Endothelial cell of umbilical vein (primary cell): ENCODE measurements at regions not wholly inside any gene's neighbourhood (a gene's known extent, or its start where the extent isn't known, plus 50 kb on each side); places are given as distances from the start of the nearest gene placed in this dataset.

Experiments
- BruUV-seq: library from RNA; stranded (reverse); fragments of 400-500 nt; replicated peaks from 2 replicates; lab custom pipeline; 2021; lab: Mats Ljungman, UMichigan
- CTCF ChIA-PET: fragments of 300-600, 350-600 bp; sonication (Branson Sonifier 250); formaldehyde crosslinking; loops from one replicate; lab custom pipeline; 2021; ENCODE audit warnings: antibody characterized with exemption, inconsistent platforms; lab: Charles Lee
- POLR2A ChIA-PET: fragments of 300-600, 350-600 bp; sonication (Branson Sonifier 250); formaldehyde crosslinking; loops from one replicate; lab custom pipeline; 2021; ENCODE audit warnings: antibody characterized with exemption, inconsistent platforms; lab: Charles Lee
- DNase-seq: peaks from one replicate; pipeline ENCODE4 v3.0.0-alpha.2; 2011; ENCODE audit warnings: low read depth, low spot score
- FAIRE-seq: peaks from 2 replicates; lab custom pipeline; 2011; peaks lifted over from hg19 to GRCh38; lab: Jason Lieb, UNC
- H2AFZ ChIP-seq: 2 replicates; pipeline ENCODE4 v1.6.0; 2012; ENCODE audit warnings: low read depth, low read length, control low read depth, inconsistent platforms
- H3K27ac ChIP-seq: 2 replicates; pipeline ENCODE4 v1.5.1; 2011; ENCODE audit warnings: low read depth, mild to moderate bottlenecking, control low read depth, low read length, moderate library complexity; ENCODE audit not compliant: insufficient read depth
- H3K27me3 ChIP-seq, 2 experiments: 2 replicates each; pipeline versions ENCODE4 v1.6.0 to v1.6.1; 2011; ENCODE audit warnings: low read length in 2 of 2, mixed read lengths in 1 of 2; ENCODE audit not compliant: control insufficient read depth in 2 of 2, insufficient read depth in 2 of 2
- H3K36me3 ChIP-seq, 2 experiments: 2 replicates in 1 of 2; 3 replicates in 1 of 2; pipeline ENCODE4 v1.5.1; 2011; ENCODE audit warnings: low read length in 2 of 2, mild to moderate bottlenecking in 1 of 2, moderate library complexity in 1 of 2; ENCODE audit not compliant: control insufficient read depth in 2 of 2, insufficient read depth in 2 of 2; ENCODE audit errors: extremely low read depth in 1 of 2
- H3K4me1 ChIP-seq: 3 replicates; pipeline ENCODE4 v1.5.1; 2011; ENCODE audit warnings: mild to moderate bottlenecking, low read length; ENCODE audit not compliant: control insufficient read depth, insufficient read depth; ENCODE audit errors: extremely low read depth
- H3K4me2 ChIP-seq: 2 replicates; pipeline ENCODE4 v1.6.1; 2011; ENCODE audit warnings: low read length, control low read depth, mixed read lengths; ENCODE audit not compliant: insufficient read depth
- H3K4me3 ChIP-seq, 3 experiments: fragments of 200-600 bp in 1 of 3; sonication (generic), shearing (Covaris generic) in 1 of 3; replicated peaks in 1 of 3; 2 replicates each; pipeline ENCODE4 v1.5.1; 2011 to 2016; ENCODE audit warnings: control low read depth in 3 of 3, low read length in 3 of 3, mild to moderate bottlenecking in 2 of 3, inconsistent platforms in 1 of 3, low read depth in 1 of 3, moderate library complexity in 1 of 3; ENCODE audit not compliant: insufficient read depth in 1 of 3
- H3K79me2 ChIP-seq: 2 replicates; pipeline ENCODE4 v1.6.0; 2012; ENCODE audit warnings: low read length, inconsistent platforms; ENCODE audit not compliant: control insufficient read depth, insufficient read depth
- H3K9ac ChIP-seq: replicated peaks from 2 replicates; pipeline ENCODE3; 2011; ENCODE audit warnings: low read length, control low read depth; ENCODE audit not compliant: insufficient read depth; ENCODE audit errors: extremely low read depth
- H3K9me1 ChIP-seq: replicated peaks from 3 replicates; pipeline ENCODE4 v1.6.0; 2011; ENCODE audit warnings: mild to moderate bottlenecking, low read length; ENCODE audit not compliant: control insufficient read depth, insufficient read depth; ENCODE audit errors: extremely low read depth
- H3K9me3 ChIP-seq: replicated peaks from 2 replicates; pipeline ENCODE4 v1.5.1; 2012; ENCODE audit warnings: low read length, inconsistent platforms; ENCODE audit not compliant: control insufficient read depth, insufficient read depth
- H4K20me1 ChIP-seq: replicated peaks from 2 replicates; pipeline ENCODE3; 2011; ENCODE audit warnings: mild to moderate bottlenecking, low read length; ENCODE audit not compliant: control insufficient read depth, insufficient read depth; ENCODE audit errors: extremely low read depth
- EZH2 ChIP-seq: IDR thresholded peaks from 2 replicates; pipeline ENCODE4 v1.6.1; 2012; ENCODE audit warnings: borderline replicate concordance, low read depth, mild to moderate bottlenecking, moderate library complexity, low read length, inconsistent platforms; ENCODE audit not compliant: severe bottlenecking
- FOS ChIP-seq: IDR thresholded peaks from 2 replicates; pipeline ENCODE4 v1.6.1; 2011; ENCODE audit warnings: mild to moderate bottlenecking, low read length, moderate library complexity, borderline replicate concordance; ENCODE audit not compliant: insufficient read depth
- GATA2 ChIP-seq: IDR thresholded peaks from 2 replicates; pipeline ENCODE4 v1.7.0; 2011; ENCODE audit warnings: low read depth, mild to moderate bottlenecking, moderate library complexity, mixed read lengths, low read length; ENCODE audit not compliant: insufficient read length, insufficient read depth
- JUN ChIP-seq: IDR thresholded peaks from 2 replicates; pipeline ENCODE4 v1.6.1; 2011; ENCODE audit warnings: borderline replicate concordance, low read depth; ENCODE audit not compliant: insufficient read length, insufficient read depth
- MAX ChIP-seq: IDR thresholded peaks from 2 replicates; pipeline ENCODE4 v1.6.1; 2011; ENCODE audit not compliant: insufficient read depth, insufficient read length
- MYC ChIP-seq: IDR thresholded peaks from one replicate; pipeline ENCODE4 v1.6.1; 2011; ENCODE audit warnings: mild to moderate bottlenecking, low read depth, low read length
- POLR2A ChIP-seq: IDR thresholded peaks from 2 replicates; pipeline ENCODE4 v1.6.1; 2012; ENCODE audit warnings: low read depth, mild to moderate bottlenecking, control low read depth, low read length
- dilution Hi-C: fragments of 300-500 bp; cut with MboI; formaldehyde crosslinking; loops from one replicate; pipeline ENCODE4 v1.15.0; 2019; ENCODE audit warnings: low sequenced_read_pairs; ENCODE audit not compliant: extremely low pct_ligation_motif_present
- intact Hi-C: fragments of 100-400 bp; cut with micrococcal nuclease; formaldehyde crosslinking; loops from one replicate; pipeline ENCODE4 v1.10.0; 2022
- TF ChIP-seq, protein P1 (sequence below), 2 donors: IDR thresholded peaks; 1 replicate in 1 of 2; 2 replicates in 1 of 2; pipeline ENCODE4 v1.5.1; 2011; ENCODE audit warnings: low read length in 2 of 2, mild to moderate bottlenecking in 2 of 2, moderate library complexity in 2 of 2, control low read depth in 1 of 2, inconsistent platforms in 1 of 2, low read depth in 1 of 2; ENCODE audit not compliant: insufficient read depth in 1 of 2; ENCODE audit errors: extremely low read depth in 1 of 2

- H3K36me3 ChIP-seq: no peaks in the 10 kb centered on the region
- H3K4me3 ChIP-seq: no peak overlapping the region
- no TSS peak for BruUV-seq
- H2AFZ ChIP-seq: no peak overlapping the region
- ChIA-PET CTCF (no interaction called here), POLR2A (no interaction called here)
- FAIRE-seq (no peak), DNase-seq (no peak)
- no peak overlapping the region for H3K27ac ChIP-seq
- no peaks in the 10 kb centered on the region for H3K4me1 ChIP-seq
- no peak overlapping the region for H3K4me2 ChIP-seq
- TF ChIP-seq, protein P1, sequence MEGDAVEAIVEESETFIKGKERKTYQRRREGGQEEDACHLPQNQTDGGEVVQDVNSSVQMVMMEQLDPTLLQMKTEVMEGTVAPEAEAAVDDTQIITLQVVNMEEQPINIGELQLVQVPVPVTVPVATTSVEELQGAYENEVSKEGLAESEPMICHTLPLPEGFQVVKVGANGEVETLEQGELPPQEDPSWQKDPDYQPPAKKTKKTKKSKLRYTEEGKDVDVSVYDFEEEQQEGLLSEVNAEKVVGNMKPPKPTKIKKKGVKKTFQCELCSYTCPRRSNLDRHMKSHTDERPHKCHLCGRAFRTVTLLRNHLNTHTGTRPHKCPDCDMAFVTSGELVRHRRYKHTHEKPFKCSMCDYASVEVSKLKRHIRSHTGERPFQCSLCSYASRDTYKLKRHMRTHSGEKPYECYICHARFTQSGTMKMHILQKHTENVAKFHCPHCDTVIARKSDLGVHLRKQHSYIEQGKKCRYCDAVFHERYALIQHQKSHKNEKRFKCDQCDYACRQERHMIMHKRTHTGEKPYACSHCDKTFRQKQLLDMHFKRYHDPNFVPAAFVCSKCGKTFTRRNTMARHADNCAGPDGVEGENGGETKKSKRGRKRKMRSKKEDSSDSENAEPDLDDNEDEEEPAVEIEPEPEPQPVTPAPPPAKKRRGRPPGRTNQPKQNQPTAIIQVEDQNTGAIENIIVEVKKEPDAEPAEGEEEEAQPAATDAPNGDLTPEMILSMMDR (IDR thresholded peaks at IDR 0.05; ENCODE audit: extremely low read depth in 1 of 2, insufficient read depth in 1 of 2, low read depth in 1 of 2, low read length in 2 of 2): no peak
- TF ChIP-seq JUN (no peak), MYC (no peak), GATA2 (no peak), FOS (no peak), POLR2A (no peak)
- no peaks in the 10 kb centered on the region for H4K20me1 ChIP-seq
- intact Hi-C loops (no loop called here), dilution Hi-C loops (no loop called here)
- no peaks in the 10 kb centered on the region for H3K27me3 ChIP-seq
- H3K9ac ChIP-seq: no peak overlapping the region
- H3K79me2 ChIP-seq: no peaks in the 10 kb centered on the region
- no peaks in the 10 kb centered on the region for H3K9me1 ChIP-seq
- H3K9me3 ChIP-seq: no peaks in the 10 kb centered on the region
Observed at GRCh38 chr9:15059003-15059402, 148.8 kb upstream of the FREM1 start.

DNA sequence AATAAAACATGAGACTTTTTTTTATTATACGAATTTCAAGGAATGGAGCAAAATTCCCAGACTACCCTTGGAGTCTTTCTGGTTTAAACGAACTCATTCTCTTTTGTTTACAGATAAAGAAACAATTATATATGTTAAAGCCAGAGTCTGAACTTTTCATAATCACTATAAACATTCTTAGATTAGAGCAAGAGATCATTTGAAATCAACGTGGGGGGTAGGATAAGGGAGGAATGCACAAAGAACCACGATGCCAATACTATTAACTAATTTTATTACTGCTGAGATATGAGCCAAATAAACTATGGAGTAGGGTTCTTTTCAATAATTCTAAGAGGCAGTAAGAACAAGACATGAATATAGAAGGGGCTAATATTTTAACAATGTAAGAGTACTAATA lies 148.0 kb upstream of the FREM1 start:
- ChIA-PET POLR2A (no interaction called here), CTCF (no interaction called here)
- no peaks in the 10 kb centered on the region for H3K27me3 ChIP-seq
- no peaks in the 10 kb centered on the region for H3K9me3 ChIP-seq
- DNase-seq (no peak), FAIRE-seq (no peak)
- TF ChIP-seq MAX (no peak), FOS (no peak), POLR2A (no peak), EZH2 (no peak), JUN (no peak)
- TF ChIP-seq, protein P1 (IDR thresholded peaks at IDR 0.05; ENCODE audit: extremely low read depth in 1 of 2, insufficient read depth in 1 of 2, low read depth in 1 of 2, low read length in 2 of 2): no peak
- H3K9me1 ChIP-seq: no peaks in the 10 kb centered on the region
- H3K79me2 ChIP-seq: no peaks in the 10 kb centered on the region
- dilution Hi-C loops: no loop called here
- H3K27ac ChIP-seq: no peak overlapping the region
- H3K9ac ChIP-seq: no peak overlapping the region
- H3K4me1 ChIP-seq: no peaks in the 10 kb centered on the region
- intact Hi-C loops: no loop called here
- no peaks in the 10 kb centered on the region for H3K36me3 ChIP-seq
- no TSS peak for BruUV-seq
- no peak overlapping the region for H2AFZ ChIP-seq
- no peak overlapping the region for H3K4me2 ChIP-seq
- H4K20me1 ChIP-seq: no peaks in the 10 kb centered on the region
- no peak overlapping the region for H3K4me3 ChIP-seq
